Esophagus squamous epithelium (tissue), 4 donors: ENCODE measurements at regions not wholly inside any gene's neighbourhood (a gene's known extent, or its start where the extent isn't known, plus 50 kb on each side); places are given as distances from the start of the nearest gene placed in this dataset.

Experiments
- POLR2A ChIP-seq, 4 donors: fragments of 450-650 bp; IDR thresholded peaks; one replicate each; pipeline ENCODE4 v1.6.1; 2017; ENCODE audit warnings: antibody characterized with exemption in 4 of 4, mild to moderate bottlenecking in 4 of 4, moderate library complexity in 3 of 4
- TF ChIP-seq, protein P1 (sequence below), 6 experiments: fragments of 450-650 bp in 4 of 6; fragments of 200-600 bp in 2 of 6; sonication (generic) in 2 of 6; IDR thresholded peaks; one replicate each; pipeline ENCODE4 v1.5.1; 2016 to 2019; ENCODE audit warnings: antibody characterized with exemption in 6 of 6, mild to moderate bottlenecking in 4 of 6, moderate library complexity in 4 of 6

DNA sequence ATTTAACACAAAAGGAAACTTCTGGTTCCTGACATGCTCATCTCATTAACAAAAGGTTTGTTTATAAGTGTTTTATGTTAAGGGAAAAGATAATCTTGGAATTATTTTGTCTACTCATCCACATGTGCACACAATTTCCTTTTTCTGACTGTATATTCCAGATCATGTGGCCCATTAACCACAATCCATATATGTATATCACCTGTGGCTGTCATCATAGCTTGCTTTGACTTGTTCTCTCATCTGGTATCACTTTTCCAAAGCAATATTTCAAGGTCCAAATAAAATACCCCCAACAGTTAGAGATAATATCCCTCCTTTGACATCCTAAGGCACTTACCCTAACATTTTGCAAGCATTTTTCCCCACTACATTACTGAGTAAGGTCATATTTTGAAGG lies 856.1 kb downstream of the CDH11 start:
- TF ChIP-seq, protein P1, sequence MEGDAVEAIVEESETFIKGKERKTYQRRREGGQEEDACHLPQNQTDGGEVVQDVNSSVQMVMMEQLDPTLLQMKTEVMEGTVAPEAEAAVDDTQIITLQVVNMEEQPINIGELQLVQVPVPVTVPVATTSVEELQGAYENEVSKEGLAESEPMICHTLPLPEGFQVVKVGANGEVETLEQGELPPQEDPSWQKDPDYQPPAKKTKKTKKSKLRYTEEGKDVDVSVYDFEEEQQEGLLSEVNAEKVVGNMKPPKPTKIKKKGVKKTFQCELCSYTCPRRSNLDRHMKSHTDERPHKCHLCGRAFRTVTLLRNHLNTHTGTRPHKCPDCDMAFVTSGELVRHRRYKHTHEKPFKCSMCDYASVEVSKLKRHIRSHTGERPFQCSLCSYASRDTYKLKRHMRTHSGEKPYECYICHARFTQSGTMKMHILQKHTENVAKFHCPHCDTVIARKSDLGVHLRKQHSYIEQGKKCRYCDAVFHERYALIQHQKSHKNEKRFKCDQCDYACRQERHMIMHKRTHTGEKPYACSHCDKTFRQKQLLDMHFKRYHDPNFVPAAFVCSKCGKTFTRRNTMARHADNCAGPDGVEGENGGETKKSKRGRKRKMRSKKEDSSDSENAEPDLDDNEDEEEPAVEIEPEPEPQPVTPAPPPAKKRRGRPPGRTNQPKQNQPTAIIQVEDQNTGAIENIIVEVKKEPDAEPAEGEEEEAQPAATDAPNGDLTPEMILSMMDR (IDR thresholded peaks at IDR 0.05) = no peak
- TF ChIP-seq POLR2A (IDR thresholded peaks at IDR 0.05) = no peak
